ENCODE measurements at regions not wholly inside any gene's neighbourhood (a gene's known extent, or its start where the extent isn't known, plus 50 kb on each side); places are given as distances from the start of the nearest gene placed in this dataset.

- no peak for DNase-seq
Observed at GRCh38 chr4:147328756-147329446, 152.0 kb upstream of the EDNRA start.

- no peak for DNase-seq
Observed at GRCh38 chr4:147332091-147332490, 148.8 kb upstream of the EDNRA start.

DNA sequence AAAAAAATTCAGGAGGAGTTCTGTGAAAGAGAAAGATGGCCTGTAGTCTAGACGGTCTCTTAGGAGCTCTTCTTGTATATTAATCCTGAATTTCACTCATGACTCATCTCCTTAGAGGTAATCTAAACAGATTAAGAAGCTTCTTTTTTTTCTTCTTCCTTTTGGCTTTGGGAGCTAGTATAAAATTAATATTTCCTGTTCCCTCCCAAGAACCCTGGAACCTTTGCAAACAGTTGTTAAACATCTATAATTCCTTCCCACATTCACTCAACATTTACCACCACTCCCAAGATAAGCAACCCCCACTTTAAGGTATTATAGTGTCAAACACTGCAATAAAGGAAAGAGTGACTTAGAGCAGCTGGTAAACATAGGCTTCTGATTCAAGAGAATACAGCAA is 146.4 kb upstream of the EDNRA start:
- no peak for DNase-seq

DNA sequence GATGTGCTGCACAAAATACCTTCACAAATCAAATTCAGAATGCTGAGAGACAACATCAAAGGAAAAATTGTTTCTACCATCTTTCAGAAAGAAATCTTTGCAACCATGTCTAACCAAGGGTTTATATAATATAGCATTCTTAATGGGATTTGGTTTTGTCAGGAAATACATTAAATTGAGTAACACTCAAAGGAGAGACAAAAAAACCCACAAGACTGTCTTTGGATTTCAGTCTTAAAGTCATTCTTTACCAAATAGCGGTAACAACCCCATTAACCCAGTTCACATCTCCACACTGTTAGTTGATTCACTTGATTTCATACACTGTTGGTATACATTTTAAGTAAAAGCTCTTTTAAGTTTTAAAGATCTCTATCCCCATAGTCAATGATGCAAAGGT is 145.7 kb upstream of the EDNRA start:
- no peak for DNase-seq

- no peak for DNase-seq
Observed at GRCh38 chr4:147336252-147336651, 144.6 kb upstream of the EDNRA start.

DNA sequence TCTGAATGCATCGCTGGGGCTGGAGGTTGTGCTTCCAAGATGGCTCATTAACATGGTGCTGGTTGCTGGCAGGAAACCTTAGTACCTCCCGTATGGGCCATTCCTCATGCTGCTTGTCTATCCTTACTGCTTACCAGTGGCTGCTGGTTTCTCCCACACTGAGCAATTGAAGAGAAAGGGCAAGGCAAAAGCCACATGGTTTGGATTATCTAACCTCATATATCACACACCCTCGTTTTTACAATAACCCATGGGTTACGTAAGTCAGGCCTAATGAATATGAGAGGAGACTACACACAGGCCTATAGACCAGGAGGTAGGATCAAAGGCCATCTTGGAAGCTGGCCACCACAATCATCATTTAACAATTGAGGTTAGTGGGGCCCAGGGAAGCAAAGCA is 141.8 kb upstream of the EDNRA start:
- no peak for DNase-seq

- DNase-seq = no peak
Observed at GRCh38 chr4:147340111-147340510, 140.8 kb upstream of the EDNRA start.

- DNase-seq = no peak
Observed at GRCh38 chr4:147340591-147341120, 140.2 kb upstream of the EDNRA start.

GRCh38 chr4:147343692-147344091 is 137.2 kb upstream of the EDNRA start:
- DNase-seq = no peak

GRCh38 chr4:147345662-147346061 is 135.2 kb upstream of the EDNRA start:
- no peak for DNase-seq

- DNase-seq = no peak
Observed at GRCh38 chr4:147347217-147347616, 133.7 kb upstream of the EDNRA start.

DNA sequence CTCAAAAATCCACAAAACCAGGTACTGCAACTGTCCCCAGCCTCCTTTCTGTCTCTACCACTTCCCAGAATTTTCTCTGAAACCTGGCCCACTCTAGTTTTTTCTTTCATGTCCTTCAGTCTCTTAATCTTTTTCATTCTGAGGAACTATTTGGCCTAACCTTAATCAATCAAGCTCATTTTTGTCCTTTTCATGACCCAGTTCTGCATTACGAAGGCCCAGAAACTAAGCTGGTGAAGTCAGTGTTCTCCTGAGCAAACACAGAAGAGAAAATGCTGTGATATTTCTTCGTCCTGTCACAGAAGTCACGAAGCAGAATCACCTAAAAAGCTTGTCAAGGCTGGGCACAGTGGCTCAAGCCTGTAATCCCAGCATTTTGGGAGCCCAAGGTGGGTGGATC is 131.7 kb upstream of the EDNRA start:
- DNase-seq = no peak

GRCh38 chr4:147351083-147351787 is 129.7 kb upstream of the EDNRA start:
- DNase-seq = no peak

DNA sequence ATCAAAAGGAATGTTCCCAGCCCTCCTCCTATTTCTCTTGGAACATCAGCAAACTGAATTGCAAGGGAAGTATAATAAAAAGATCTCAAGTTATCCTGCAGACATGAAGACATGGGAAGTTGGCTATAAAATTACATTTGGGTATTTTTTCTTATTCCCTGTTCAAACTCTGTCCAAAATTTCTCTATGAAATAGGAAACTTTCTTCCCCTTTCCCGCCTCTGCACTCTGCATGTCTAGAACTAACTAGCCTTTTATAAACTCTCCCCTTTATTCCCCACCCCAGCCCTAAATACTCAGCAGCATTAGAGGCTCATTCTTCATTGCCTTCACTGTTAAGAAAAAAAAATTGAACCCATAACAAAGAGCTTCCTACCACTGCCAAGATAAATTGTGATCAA is 126.7 kb upstream of the EDNRA start:
- no peak for DNase-seq

- no peak for DNase-seq
Observed at GRCh38 chr4:147355032-147355656, 125.8 kb upstream of the EDNRA start.

- no peak for DNase-seq
Observed at GRCh38 chr4:147355847-147356246, 125.0 kb upstream of the EDNRA start.

GRCh38 chr4:147360301-147360700 is 120.6 kb upstream of the EDNRA start:
- DNase-seq = no peak

- DNase-seq = no peak
Observed at GRCh38 chr4:147361726-147362125, 119.2 kb upstream of the EDNRA start.

DNA sequence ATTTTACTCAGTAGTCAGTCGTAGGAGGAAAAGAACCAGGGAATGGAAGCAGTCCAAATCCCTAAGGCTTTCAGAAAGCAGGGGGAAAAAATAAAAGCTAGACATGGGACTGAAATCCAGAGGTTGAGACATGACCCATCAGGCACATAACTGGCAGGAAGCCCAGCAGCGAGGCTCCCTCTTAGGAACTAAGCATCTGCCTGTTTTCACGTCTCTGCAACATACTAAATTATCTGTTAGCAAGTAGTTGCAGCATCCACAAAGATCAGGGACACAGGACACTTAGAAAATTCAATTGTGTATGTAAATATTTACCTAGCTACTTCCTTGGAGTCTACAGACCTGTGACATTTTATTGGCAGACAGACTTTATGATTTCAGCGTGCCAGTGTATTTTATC is 118.0 kb upstream of the EDNRA start:
- DNase-seq = no peak

- no peak for DNase-seq
Observed at GRCh38 chr4:147363514-147363913, 117.4 kb upstream of the EDNRA start.

DNA sequence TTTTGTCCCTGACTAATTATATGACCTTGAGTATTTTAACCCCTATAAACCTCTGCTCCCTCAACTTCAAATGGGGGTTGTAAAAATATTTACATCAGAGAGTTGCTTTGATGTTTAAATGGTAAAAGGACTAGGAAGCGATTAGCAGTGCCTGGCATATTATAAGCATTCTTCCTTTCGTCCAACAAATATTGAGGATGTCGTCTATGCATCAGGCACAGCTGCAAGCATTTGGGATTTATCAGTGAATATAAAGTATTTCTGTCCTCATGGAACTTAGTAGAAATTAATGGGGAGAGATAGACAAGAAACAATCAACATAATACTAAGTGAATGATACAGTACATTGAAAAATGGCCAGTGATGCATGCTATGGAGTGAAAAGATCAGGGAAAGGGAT is 115.5 kb upstream of the EDNRA start:
- no peak for DNase-seq

DNA sequence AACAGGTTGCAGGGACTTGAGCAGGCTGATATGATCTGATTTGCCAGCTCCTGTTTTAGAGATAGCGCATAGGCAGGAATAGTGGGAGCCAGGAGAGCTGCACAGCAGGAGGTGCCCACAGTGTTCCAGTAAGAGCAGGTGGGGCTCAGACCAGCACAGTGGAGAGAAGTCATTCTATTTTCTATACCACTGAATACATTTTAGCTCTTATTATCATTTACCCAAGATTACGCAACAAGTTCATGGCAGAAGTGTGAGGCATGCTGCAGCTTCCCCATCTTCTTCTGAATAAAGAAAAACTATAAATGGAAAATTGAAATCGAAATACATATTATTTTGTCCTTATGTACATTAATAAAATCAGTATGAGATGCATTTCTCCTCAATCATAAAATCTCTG is 114.7 kb upstream of the EDNRA start:
- DNase-seq = no peak

- DNase-seq = no peak
Observed at GRCh38 chr4:147367891-147368290, 113.0 kb upstream of the EDNRA start.

DNA sequence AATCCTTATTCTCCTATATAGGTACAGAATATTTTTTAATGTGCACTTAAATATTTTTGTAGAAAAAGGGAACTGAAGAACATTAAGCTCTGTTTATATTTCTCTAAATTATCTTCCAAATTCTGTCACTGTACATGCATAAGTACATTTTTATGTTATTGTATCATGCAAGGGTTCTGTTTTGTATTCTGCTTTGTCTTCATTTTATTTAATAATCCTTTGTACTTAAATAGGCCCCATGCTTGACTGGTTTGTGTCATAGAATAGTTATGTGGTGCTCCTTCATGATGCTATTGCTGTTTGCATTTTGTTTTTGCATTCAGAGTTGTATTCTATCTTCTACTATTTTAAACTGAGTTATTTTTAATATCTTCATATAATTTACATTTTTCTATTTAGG is 111.9 kb upstream of the EDNRA start:
- DNase-seq = no peak
